ENCODE measurements at regions not wholly inside any gene's neighbourhood (a gene's known extent, or its start where the extent isn't known, plus 50 kb on each side); places are given as distances from the start of the nearest gene placed in this dataset.
"Not testable (repeated sequence)": the region's sequence is repeated elsewhere in the genome, so short reads cannot be mapped to it uniquely, and the experiment has no call there.

- not testable (repeated sequence) for DNase-seq (ENCODE audit: low read depth)
Measured at GRCh38 chr1:243074224-243074623, 180.9 kb downstream of the CEP170 start.

- not testable (repeated sequence) for DNase-seq (ENCODE audit: low read depth)
Measured at GRCh38 chr1:243067056-243067455, 188.0 kb downstream of the CEP170 start.

GRCh38 chr1:243061965-243062364 lies 193.1 kb downstream of the CEP170 start:
- DNase-seq (ENCODE audit: low read depth): not testable (repeated sequence)

- not testable (repeated sequence) for DNase-seq (ENCODE audit: low read depth)
Measured at GRCh38 chr1:243055510-243055909, 199.6 kb downstream of the CEP170 start.

DNA sequence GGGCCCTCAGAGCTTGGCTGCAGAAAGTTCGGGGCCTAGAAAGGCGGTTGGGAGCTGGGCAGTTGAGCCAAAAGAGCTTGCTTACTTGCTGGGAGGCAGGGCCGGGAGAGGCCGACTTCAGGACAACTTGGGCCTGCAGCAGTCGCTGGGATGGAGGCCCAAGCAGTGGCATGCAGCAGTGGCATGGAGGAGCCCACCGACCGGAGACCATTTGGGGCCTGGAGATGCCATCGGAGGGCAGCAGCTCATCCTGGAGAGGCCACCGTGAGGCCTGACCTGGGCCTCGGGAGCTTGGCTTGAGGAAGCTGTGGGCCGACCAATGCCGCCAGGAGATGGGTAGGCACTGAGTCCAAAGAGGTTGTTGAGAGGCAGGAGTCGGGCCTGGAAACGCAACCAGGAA lies 200.0 kb downstream of the CEP170 start:
- DNase-seq (ENCODE audit: low read depth): not testable (repeated sequence)

DNA sequence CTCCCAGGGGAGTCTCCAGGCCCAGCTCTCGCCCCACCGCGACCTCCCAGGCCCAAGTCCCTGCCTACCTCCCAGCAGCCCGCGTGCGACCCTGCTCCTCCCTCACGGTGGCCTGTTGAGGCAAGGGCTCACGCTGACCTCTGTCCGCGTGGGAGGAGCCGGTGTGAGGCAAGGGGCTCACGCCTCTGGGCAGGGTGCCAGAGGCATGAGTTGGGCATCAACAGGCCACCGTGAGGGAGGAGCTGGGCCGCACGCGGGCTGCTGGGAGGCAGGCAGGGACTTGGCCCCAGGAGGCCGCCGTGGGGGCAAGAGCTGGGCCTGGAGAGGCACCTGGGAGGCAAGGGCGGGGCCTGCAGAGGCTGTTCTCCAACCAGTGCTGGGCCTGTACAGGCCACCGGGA lies 200.4 kb downstream of the CEP170 start:
- not testable (repeated sequence) for DNase-seq (ENCODE audit: low read depth)

- not testable (repeated sequence) for DNase-seq (ENCODE audit: low read depth)
Measured at GRCh38 chr1:243053048-243053447, 202.0 kb downstream of the CEP170 start.

DNA sequence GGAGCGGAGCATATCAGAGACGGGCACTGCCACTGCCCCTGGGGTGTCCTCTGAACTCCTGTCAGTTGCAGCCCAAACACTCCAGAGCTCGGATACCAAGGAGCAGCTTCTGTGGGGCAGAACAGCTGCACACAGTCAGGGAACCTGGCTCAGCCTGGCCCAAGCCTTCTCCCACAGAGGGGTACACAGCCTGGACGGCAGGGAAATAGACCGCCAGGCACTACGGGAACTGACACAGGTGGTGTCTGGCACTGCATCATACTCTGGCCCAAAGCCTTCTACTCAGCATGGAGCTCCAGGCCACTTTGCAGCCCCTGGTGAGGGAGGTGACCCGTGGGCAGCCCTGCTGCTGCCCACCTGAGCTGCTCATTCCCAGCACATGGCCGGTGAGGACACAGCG lies 204.5 kb downstream of the CEP170 start:
- not testable (repeated sequence) for DNase-seq (ENCODE audit: low read depth)

GRCh38 chr1:243049716-243050115 lies 205.4 kb downstream of the CEP170 start:
- not testable (repeated sequence) for DNase-seq (ENCODE audit: low read depth)

DNA sequence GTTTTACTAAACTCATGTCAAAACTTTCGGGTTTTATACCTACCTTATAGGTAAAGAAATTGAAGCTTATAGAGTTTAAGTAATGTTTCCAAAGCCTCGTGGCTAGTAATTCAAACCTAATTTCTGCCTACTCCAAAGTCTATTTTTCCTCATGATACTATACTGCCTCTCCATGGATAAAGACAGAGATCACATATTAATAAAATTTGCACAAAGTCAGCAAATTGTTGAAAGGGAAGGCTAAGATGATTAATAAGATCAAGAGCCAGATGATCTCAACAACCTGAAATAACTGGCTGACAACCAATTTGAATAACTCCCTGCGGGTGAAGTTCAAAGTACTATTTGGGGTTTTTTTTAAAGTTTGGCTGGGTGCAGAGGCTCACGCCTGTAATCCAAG lies 233.7 kb downstream of the CEP170 start:
- DNase-seq (ENCODE audit: low read depth): not testable (repeated sequence)

DNA sequence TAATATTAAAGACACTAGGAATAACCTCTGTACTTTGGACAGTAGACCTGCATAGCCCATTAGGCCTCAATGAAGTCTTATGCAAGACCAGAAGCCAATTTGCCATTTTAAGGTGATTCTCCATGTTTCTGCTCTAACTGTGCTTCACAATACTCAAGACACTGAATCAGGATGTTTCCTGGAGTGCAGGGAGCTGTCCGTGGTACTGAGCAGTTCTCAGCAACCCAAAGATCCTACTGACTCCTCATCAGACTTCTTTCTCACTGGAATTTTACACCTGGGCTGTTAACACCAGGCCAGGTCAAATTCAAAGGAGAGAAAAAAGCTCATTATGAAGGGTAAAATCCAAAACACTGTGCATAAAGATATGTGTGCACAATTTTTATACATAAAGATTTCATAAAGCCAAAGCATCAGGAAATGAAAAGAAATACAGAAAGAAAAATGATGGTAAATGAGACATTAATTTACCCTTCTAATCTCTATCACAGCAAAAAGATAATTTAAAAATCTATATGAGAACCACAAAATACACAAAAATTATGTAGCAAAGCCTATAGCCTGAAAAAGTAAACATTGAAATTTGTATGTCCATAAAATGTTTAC lies 235.9 kb downstream of the CEP170 start:
- not testable (repeated sequence) for DNase-seq (ENCODE audit: low read depth)

- not testable (repeated sequence) for DNase-seq (ENCODE audit: low read depth)
Measured at GRCh38 chr1:243010719-243011118, 244.4 kb downstream of the CEP170 start.

DNA sequence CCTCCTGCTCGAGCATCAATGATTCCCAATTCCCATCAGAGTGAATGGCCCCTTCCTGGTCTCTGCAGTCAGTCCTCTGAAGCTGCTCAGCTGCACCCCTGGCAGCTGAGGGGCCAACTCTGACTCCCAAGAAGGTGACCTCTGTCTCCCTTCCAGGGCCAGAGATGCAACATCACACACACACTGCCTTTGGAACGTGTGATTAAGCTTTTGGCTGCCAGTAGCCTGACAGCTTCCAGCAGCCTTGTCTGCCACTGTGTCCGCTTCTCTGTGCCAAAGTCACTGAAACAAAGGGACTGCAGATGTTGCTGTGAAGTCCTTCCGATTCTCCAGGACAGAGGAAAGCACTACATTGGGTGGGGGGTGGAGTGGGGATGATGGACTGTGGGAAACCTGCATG lies 254.1 kb downstream of the CEP170 start:
- not testable (repeated sequence) for DNase-seq (ENCODE audit: low read depth)

DNA sequence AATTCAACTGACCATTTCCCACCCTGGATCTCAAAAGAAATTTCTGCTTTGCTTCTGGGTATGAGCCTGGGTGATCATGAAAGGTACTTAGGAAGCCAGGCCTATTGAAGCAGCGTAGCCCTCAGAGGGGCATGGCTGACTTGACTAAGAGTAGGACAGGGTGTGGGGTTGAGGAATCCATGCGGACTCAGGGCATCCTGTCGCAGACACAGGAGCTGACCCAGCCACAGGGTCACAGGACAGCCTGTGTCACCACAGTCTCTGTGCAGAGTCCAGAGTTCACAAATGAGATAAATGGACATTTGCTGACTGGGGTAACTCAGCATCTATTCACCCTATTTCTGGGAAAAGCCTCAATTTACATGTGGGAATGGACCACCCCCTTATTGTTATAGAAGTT lies 262.3 kb downstream of the CEP170 start:
- DNase-seq (ENCODE audit: low read depth): not testable (repeated sequence)

- DNase-seq (ENCODE audit: low read depth): not testable (repeated sequence)
Measured at GRCh38 chr1:242985096-242985495, 270.0 kb downstream of the CEP170 start.

DNA sequence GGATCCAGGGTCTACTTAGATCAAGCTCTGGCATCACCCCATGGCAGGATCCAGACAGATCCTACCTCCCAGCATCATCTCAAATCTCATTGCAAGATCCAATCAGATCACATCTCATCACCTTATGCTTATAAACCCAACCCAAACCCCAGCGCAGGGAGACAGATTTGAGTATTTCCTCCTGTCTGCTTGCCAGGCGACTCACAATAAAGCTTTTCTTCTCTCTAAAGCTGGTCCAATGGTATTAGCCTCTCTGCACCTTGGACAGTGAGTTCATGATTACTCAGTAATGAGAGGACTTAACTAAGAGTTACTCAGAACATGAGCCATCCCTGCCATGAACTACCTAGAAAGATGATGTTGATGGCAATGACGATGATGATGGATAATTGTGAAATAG lies 281.7 kb downstream of the CEP170 start:
- DNase-seq (ENCODE audit: low read depth): not testable (repeated sequence)

GRCh38 chr1:242966892-242967291 lies 288.2 kb downstream of the CEP170 start:
- DNase-seq (ENCODE audit: low read depth): no peak

DNA sequence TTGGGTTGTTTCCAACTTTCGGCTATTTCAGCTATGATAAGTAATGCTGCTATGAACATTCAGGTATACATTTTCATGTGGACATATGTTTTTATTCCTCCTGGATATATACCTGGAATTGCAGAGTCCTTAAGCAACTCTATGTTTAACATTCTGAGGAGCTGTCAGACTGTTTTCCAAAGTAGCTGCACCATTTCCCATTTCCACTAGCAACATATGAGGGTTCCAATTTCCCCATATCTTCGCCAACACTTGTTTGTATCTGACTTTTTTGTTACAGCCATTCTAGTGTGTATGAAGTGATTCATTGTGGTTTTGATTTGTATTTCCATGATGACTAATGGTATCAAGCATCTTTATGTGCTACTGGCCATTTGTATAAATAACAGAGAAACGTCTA lies 295.7 kb downstream of the CEP170 start:
- not testable (repeated sequence) for DNase-seq (ENCODE audit: low read depth)

- DNase-seq (ENCODE audit: low read depth): not testable (repeated sequence)
Measured at GRCh38 chr1:242954945-242955344, 300.1 kb downstream of the CEP170 start.

GRCh38 chr1:242946206-242946605 lies 308.9 kb downstream of the CEP170 start:
- DNase-seq (ENCODE audit: low read depth): no peak

- DNase-seq (ENCODE audit: low read depth): not testable (repeated sequence)
Measured at GRCh38 chr1:242936725-242937124, 318.4 kb downstream of the CEP170 start.

DNA sequence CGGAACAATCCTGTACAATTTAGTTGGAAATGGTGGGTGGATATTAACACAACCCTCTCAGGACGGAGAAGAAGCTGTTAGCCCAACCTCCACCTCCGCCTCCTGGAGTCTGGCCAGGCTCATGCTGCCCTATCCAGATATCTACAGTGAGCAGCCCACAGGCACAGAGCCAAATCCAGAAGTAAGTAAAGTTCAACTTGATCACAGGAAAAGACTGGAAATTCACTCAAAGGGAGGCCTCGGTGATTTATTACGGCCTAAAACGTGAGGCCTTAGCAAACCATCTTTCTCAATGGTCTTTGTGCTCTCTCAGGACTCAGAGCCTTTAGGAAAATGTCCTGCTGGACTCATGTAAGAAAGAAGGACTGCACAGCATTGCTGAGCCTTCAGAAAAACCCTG lies 330.4 kb downstream of the CEP170 start:
- not testable (repeated sequence) for DNase-seq (ENCODE audit: low read depth)

- not testable (repeated sequence) for DNase-seq (ENCODE audit: low read depth)
Measured at GRCh38 chr1:242923603-242924002, 331.5 kb downstream of the CEP170 start.

DNA sequence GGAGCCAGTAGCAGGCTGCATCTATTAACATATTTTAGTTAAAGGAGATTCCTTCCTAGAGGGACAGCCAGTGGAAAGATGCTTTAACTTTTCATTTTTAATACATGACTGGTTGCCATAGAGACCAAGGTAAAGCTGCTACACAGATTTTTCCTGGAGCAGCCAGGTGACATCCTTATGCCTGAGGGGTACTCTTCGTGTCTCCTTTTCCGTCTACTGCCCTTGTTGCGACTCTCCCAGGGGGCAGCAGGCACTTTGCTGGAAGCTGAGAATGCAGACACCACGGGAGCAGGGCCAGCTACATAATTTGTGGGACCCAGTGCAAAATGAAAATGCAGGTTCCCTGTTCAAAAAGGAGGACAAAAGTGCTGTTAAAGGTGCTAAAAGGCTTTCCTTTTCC lies 340.4 kb downstream of the CEP170 start:
- not testable (repeated sequence) for DNase-seq (ENCODE audit: low read depth)

Measured in fibroblast of the conjunctiva (primary cell).